ENCODE measurements at regions not wholly inside any gene's neighbourhood (a gene's known extent, or its start where the extent isn't known, plus 50 kb on each side); places are given as distances from the start of the nearest gene placed in this dataset.
A peak's percentile ranks its signal among the peaks of the same experiment; 100 is the strongest.
"Not testable (repeated sequence)": the region's sequence is repeated elsewhere in the genome, so short reads cannot be mapped to it uniquely, and the experiment has no call there.

DNA sequence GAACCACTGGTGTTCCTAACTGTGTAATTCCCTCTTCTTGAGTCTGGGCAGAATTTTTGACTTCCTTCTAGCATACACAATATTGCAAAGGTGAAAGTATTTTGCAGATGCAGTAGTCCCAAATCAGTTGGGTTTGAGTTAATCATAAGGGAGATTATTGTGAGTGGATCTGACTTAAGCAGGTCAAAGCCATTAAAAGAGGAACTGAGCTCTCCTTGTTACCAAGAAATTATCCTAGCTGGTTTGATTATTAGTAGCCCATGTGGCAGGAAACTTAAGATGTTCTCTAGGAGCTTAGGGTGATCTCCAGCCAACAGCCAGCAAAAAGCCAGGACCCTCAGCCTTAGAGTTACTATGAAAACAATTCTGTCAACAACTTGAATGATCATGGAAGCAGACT is 221.8 kb downstream of the RPIA start:
- no peak for DNase-seq
- TF ChIP-seq POLR2A (IDR thresholded peaks at IDR 0.05): no peak
- TF ChIP-seq, protein P1, sequence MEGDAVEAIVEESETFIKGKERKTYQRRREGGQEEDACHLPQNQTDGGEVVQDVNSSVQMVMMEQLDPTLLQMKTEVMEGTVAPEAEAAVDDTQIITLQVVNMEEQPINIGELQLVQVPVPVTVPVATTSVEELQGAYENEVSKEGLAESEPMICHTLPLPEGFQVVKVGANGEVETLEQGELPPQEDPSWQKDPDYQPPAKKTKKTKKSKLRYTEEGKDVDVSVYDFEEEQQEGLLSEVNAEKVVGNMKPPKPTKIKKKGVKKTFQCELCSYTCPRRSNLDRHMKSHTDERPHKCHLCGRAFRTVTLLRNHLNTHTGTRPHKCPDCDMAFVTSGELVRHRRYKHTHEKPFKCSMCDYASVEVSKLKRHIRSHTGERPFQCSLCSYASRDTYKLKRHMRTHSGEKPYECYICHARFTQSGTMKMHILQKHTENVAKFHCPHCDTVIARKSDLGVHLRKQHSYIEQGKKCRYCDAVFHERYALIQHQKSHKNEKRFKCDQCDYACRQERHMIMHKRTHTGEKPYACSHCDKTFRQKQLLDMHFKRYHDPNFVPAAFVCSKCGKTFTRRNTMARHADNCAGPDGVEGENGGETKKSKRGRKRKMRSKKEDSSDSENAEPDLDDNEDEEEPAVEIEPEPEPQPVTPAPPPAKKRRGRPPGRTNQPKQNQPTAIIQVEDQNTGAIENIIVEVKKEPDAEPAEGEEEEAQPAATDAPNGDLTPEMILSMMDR (IDR thresholded peaks at IDR 0.05): no peak
- Histone ChIP-seq H3K27ac (no peak overlapping the region), H3K4me1 (replicated peaks in 1 of 2) (no peaks in the 10 kb centered on the region), H3K9me3 (replicated peaks in 1 of 3) (no peaks in the 10 kb centered on the region), H3K4me3 (no peak overlapping the region), H3K27me3 (no peaks in the 10 kb centered on the region), H3K36me3 (replicated peaks in 1 of 2) (no peaks in the 10 kb centered on the region)
- intact Hi-C loops (cut with DNase I): no loop called here

DNA sequence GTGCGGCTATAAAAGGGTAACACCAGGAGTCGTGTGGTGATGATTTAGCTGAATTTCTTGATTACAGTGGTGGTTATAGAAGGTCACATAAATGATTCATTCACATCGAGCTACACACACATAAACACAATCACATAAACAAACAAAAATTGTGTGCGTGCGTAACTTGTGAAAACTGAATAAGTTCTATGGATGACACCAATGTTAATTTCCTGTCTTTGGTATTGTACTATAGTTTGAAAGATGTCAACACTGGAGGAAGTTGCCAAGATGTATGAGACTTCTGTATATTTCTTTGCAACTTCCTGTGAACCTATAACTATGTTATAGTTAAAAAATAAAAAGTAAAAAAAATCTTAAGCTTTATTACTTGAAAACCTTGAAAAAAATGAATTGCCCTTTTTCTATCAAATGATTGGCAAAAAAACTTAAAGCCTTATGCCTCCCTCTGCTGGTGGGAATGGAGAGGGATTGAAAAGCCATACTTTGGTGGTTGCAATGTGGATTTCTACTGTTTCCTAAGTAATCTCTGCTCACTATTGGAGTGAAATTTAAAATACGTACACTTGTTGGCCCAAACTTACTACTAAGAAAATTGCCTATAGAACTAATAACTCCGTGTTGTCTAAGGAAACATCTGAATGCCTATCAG is 227.7 kb downstream of the RPIA start:
- H3K9me3 ChIP-seq (replicated peaks in 1 of 3): no peaks in the 10 kb centered on the region
- H3K27ac ChIP-seq: no peak overlapping the region
- no peak overlapping the region for H3K4me3 ChIP-seq
- no peaks in the 10 kb centered on the region for H3K4me1 ChIP-seq (replicated peaks in 1 of 2)
- WGBS, 4 donors: 50 to 59% (median 56%) methylated on average over 7 of the region's 7 CpGs
- no peaks in the 10 kb centered on the region for H3K36me3 ChIP-seq (replicated peaks in 1 of 2)
- peak in 1 of 7 donors; percentile 27 for DNase-seq
- TF ChIP-seq, protein P1 (IDR thresholded peaks at IDR 0.05): peak; percentile 19 to 57 (median 36)
- TF ChIP-seq POLR2A (IDR thresholded peaks at IDR 0.05): no peak
- intact Hi-C loops (cut with DNase I): loop anchor here in 1 of 2 donors (5.0 kb wide), 1 partner anchor 42 kb away; no protein-coding TSS in a partner anchor
- no peaks in the 10 kb centered on the region for H3K27me3 ChIP-seq

DNA sequence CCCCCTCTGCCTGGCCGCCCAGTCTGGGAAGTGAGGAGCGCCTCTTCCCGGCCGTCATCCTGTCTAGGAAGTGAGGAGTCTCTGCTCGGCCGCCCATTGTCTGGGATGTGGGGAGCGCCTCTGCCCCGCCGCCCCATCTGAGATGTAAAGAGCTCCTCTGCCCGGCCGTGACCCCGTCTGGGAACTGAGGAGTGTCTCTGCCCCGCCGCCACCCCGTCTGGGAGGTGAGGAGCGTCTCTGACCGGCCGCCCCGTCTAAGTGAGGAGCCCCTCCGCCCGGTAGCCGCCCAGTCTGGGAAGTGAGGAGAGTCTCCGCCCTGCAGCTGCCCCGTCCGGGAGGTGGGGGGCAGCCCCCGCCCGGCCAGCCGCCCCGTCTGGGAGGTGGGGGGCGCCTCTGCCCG is 228.9 kb downstream of the RPIA start:
- 89 to 92% (median 90%) methylated on average over 13 to 31 of the region's 31 CpGs for WGBS, 4 donors
- H3K4me1 ChIP-seq (replicated peaks in 1 of 2); DNase-seq; H3K4me3 ChIP-seq; H3K36me3 ChIP-seq (replicated peaks in 1 of 2); H3K27me3 ChIP-seq; intact Hi-C loops (cut with DNase I); H3K27ac ChIP-seq; H3K9me3 ChIP-seq (replicated peaks in 1 of 3): not testable (repeated sequence)

DNA sequence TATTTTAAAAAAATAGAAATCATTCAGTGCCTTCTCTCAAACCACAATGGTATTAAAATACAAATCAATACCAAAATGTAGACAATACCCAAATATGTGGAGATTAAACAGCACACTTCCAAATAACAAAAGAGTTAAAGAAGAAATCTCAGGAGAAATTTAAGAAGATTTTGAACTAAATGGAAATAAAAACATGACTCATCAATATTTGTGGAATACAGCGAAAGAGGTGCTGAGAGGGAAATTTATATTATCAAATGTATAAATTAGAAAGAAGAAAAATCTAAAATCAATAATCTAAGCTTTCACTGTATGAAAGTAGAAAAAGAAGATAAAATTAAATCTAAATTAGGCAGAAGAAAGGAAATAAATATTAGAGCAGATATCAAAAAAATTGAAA is 233.1 kb downstream of the RPIA start:
- intact Hi-C loops (cut with DNase I): no loop called here
- Histone ChIP-seq H3K4me3 (no peak overlapping the region), H3K36me3 (replicated peaks in 1 of 2) (no peaks in the 10 kb centered on the region), H3K9me3 (replicated peaks in 1 of 3) (no peaks in the 10 kb centered on the region), H3K27ac (no peak overlapping the region), H3K4me1 (replicated peaks in 1 of 2) (no peaks in the 10 kb centered on the region), H3K27me3 (no peaks in the 10 kb centered on the region)
- WGBS, 4 donors: 88 to 100% (median 94%) methylated on average over 1 of the region's 1 CpG
- no peak for DNase-seq
- no peak for TF ChIP-seq POLR2A (IDR thresholded peaks at IDR 0.05)
- TF ChIP-seq, protein P1 (IDR thresholded peaks at IDR 0.05): no peak

DNA sequence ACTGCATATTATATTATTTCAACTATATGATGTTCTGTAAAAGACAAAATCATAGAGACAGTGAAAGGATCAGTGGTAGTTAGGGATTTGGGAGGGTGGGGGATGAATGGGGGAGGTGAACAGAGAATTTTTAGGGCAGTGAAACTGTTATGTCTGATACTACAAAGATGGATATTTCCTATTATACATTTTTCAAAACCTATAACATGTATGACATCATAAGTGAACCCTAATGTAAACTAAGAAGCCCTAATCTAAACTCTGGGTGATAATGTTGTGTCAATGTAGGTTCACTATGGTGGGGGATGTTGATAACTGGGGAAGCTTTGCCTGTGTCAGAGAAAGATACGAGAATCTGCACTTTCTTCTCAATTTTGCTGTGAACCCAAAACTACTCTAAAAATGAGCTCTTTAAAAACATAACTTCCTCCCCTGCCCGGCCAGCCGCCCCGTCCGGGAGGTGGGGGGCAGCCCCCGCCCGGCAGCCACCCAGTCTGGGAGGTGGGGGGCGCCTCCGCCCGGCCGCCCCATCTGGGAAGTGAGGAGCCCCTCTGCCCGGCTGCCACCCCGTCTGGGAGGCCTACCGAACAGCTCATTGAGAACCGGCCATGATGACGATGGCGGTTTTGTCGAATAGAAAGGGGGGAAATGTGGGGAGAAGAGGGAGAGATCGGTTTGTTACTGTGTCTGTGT is 234.4 kb downstream of the RPIA start:
- WGBS, 4 donors: 87 to 91% (median 89%) methylated on average over 9 to 19 of the region's 19 CpGs
- no peak overlapping the region for H3K4me3 ChIP-seq
- no peaks in the 10 kb centered on the region for H3K4me1 ChIP-seq (replicated peaks in 1 of 2)
- no peaks in the 10 kb centered on the region for H3K9me3 ChIP-seq (replicated peaks in 1 of 3)
- H3K36me3 ChIP-seq (replicated peaks in 1 of 2): no peaks in the 10 kb centered on the region
- TF ChIP-seq, protein P1 (IDR thresholded peaks at IDR 0.05): no peak
- no peak for TF ChIP-seq POLR2A (IDR thresholded peaks at IDR 0.05)
- DNase-seq: no peak
- no peaks in the 10 kb centered on the region for H3K27me3 ChIP-seq
- no peak overlapping the region for H3K27ac ChIP-seq
- intact Hi-C loops (cut with DNase I): no loop called here
